Endothelial cell of umbilical vein (primary cell): ENCODE measurements at regions not wholly inside any gene's neighbourhood (a gene's known extent, or its start where the extent isn't known, plus 50 kb on each side); places are given as distances from the start of the nearest gene placed in this dataset.

Experiments used
- FOS ChIP-seq: IDR thresholded peaks from 2 replicates; pipeline ENCODE4 v1.6.1; 2011; ENCODE audit warnings: mild to moderate bottlenecking, low read length, moderate library complexity, borderline replicate concordance; ENCODE audit not compliant: insufficient read depth
- POLR2A ChIP-seq: IDR thresholded peaks from 2 replicates; pipeline ENCODE4 v1.6.1; 2012; ENCODE audit warnings: low read depth, mild to moderate bottlenecking, control low read depth, low read length
- TF ChIP-seq, protein P1 (sequence below), 2 donors: IDR thresholded peaks; 1 replicate in 1 of 2; 2 replicates in 1 of 2; pipeline ENCODE4 v1.5.1; 2011; ENCODE audit warnings: low read length in 2 of 2, mild to moderate bottlenecking in 2 of 2, moderate library complexity in 2 of 2, control low read depth in 1 of 2, inconsistent platforms in 1 of 2, low read depth in 1 of 2; ENCODE audit not compliant: insufficient read depth in 1 of 2; ENCODE audit errors: extremely low read depth in 1 of 2

DNA sequence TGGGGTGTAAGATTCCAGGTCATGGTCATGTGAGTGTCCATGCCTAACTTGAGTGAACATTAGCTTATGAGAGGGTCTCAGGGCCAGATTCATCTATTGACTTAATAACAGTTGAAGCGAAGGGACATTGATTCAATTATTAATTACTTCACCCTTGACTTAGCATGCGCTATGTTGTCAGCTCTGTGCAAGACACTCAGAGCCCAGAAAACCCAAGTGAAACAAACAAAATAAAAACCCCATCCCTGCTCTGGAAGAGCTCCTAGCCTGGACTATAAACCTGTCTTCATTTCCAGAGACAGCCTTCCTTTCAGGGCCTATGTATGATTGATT lies 66.0 kb upstream of the TNS3 start:
- TF ChIP-seq, protein P1, sequence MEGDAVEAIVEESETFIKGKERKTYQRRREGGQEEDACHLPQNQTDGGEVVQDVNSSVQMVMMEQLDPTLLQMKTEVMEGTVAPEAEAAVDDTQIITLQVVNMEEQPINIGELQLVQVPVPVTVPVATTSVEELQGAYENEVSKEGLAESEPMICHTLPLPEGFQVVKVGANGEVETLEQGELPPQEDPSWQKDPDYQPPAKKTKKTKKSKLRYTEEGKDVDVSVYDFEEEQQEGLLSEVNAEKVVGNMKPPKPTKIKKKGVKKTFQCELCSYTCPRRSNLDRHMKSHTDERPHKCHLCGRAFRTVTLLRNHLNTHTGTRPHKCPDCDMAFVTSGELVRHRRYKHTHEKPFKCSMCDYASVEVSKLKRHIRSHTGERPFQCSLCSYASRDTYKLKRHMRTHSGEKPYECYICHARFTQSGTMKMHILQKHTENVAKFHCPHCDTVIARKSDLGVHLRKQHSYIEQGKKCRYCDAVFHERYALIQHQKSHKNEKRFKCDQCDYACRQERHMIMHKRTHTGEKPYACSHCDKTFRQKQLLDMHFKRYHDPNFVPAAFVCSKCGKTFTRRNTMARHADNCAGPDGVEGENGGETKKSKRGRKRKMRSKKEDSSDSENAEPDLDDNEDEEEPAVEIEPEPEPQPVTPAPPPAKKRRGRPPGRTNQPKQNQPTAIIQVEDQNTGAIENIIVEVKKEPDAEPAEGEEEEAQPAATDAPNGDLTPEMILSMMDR (IDR thresholded peaks at IDR 0.05; ENCODE audit: extremely low read depth in 1 of 2, insufficient read depth in 1 of 2, low read depth in 1 of 2, low read length in 2 of 2), result no peak
- TF ChIP-seq POLR2A, result no peak
- TF ChIP-seq FOS, result no peak
